Fibroblast of lung (primary cell): ENCODE measurements at regions not wholly inside any gene's neighbourhood (a gene's known extent, or its start where the extent isn't known, plus 50 kb on each side); places are given as distances from the start of the nearest gene placed in this dataset.

Experiments
- DNase-seq, 2 donors: peaks; one replicate each; pipeline versions ENCODE4 v3.0.0 to v3.0.0-alpha.2; 2010; ENCODE audit warnings: low read depth in 2 of 2
- H2AFZ ChIP-seq: 2 replicates; pipeline ENCODE4 v1.5.1; 2012; ENCODE audit warnings: low read length, control low read depth, inconsistent platforms
- H3K27ac ChIP-seq: 2 replicates; pipeline ENCODE4 v1.5.1; 2011; ENCODE audit warnings: low read length, control low read depth; ENCODE audit not compliant: insufficient read depth
- H3K27me3 ChIP-seq: 2 replicates; pipeline ENCODE4 v1.5.1; 2011; ENCODE audit warnings: mild to moderate bottlenecking, low read length; ENCODE audit not compliant: control insufficient read depth, insufficient read depth
- H3K36me3 ChIP-seq: 2 replicates; pipeline ENCODE4 v1.5.1; 2011; ENCODE audit warnings: low read length; ENCODE audit not compliant: control insufficient read depth, insufficient read depth
- H3K4me1 ChIP-seq: 2 replicates; pipeline ENCODE4 v1.5.1; 2011; ENCODE audit warnings: low read length; ENCODE audit not compliant: control insufficient read depth, insufficient read depth; ENCODE audit errors: extremely low read depth
- H3K4me2 ChIP-seq: 2 replicates; pipeline ENCODE4 v1.5.1; 2011; ENCODE audit warnings: low read length, control low read depth; ENCODE audit not compliant: insufficient read depth; ENCODE audit errors: extremely low read depth
- H3K4me3 ChIP-seq, 4 experiments: fragments of 200-600 bp in 1 of 4; sonication (generic) in 1 of 4; replicated peaks in 1 of 4; 2 replicates each; pipeline ENCODE4 v1.5.1; 2011 to 2016; ENCODE audit warnings: low read length in 4 of 4, low read depth in 3 of 4, mild to moderate bottlenecking in 3 of 4, control low read depth in 2 of 4, inconsistent platforms in 1 of 4, mixed read lengths in 1 of 4; ENCODE audit not compliant: insufficient read depth in 1 of 4; ENCODE audit errors: control extremely low read depth in 1 of 4
- H3K79me2 ChIP-seq: 2 replicates; pipeline ENCODE4 v1.5.1; 2012; ENCODE audit warnings: mild to moderate bottlenecking, low read length, inconsistent platforms; ENCODE audit not compliant: control insufficient read depth, insufficient read depth
- H3K9ac ChIP-seq: 2 replicates; pipeline ENCODE4 v1.5.1; 2011; ENCODE audit warnings: mild to moderate bottlenecking, low read length, control low read depth; ENCODE audit not compliant: insufficient read depth
- H3K9me3 ChIP-seq: 2 replicates; pipeline ENCODE4 v1.5.1; 2012; ENCODE audit warnings: low read depth, low read length; ENCODE audit not compliant: control insufficient read depth, insufficient read depth
- H4K20me1 ChIP-seq: 2 replicates; pipeline ENCODE4 v1.5.1; 2011; ENCODE audit warnings: low read length; ENCODE audit not compliant: control insufficient read depth, insufficient read depth; ENCODE audit errors: extremely low read depth
- CTCF ChIP-seq, 2 donors: IDR thresholded peaks in 1 of 2; conservative IDR thresholded peaks in 1 of 2; 1 replicate in 1 of 2; 2 replicates in 1 of 2; pipeline ENCODE4 v1.5.1; 2011 to 2012; ENCODE audit warnings: low read length in 2 of 2, control low read depth in 1 of 2, inconsistent platforms in 1 of 2, low read depth in 1 of 2, mild to moderate bottlenecking in 1 of 2
- EZH2 ChIP-seq: IDR thresholded peaks from 2 replicates; pipeline ENCODE4 v1.5.1; 2012; ENCODE audit warnings: low read length, control low read depth, mild to moderate bottlenecking; ENCODE audit errors: missing control alignments

GRCh38 chr2:177036747-177037146 is 175.8 kb upstream of the HNRNPA3 start:
- Histone ChIP-seq H3K4me1 (no peaks in the 10 kb centered on the region), H3K4me3 (no peak overlapping the region), H3K4me2 (no peak overlapping the region), H3K79me2 (no peaks in the 10 kb centered on the region), H3K36me3 (no peaks in the 10 kb centered on the region), H4K20me1 (no peaks in the 10 kb centered on the region), H3K9ac (no peak overlapping the region), H3K9me3 (no peaks in the 10 kb centered on the region), H3K27me3 (no peaks in the 10 kb centered on the region), H3K27ac (no peak overlapping the region), H2AFZ (no peak overlapping the region)
- no peak for DNase-seq
- no peak for TF ChIP-seq EZH2
- no peak for TF ChIP-seq CTCF (conservative IDR thresholded peaks at IDR 0.05 in 1 of 2, IDR thresholded peaks at IDR 0.05 in 1 of 2; ENCODE audit: low read depth in 1 of 2, low read length in 2 of 2)

GRCh38 chr2:177037569-177037968 is 175.0 kb upstream of the HNRNPA3 start:
- TF ChIP-seq EZH2: no peak
- H3K4me3 ChIP-seq: no peak overlapping the region

GRCh38 chr2:177038787-177039484 is 173.7 kb upstream of the HNRNPA3 start:
- no peaks in the 10 kb centered on the region for H3K27me3 ChIP-seq
- H3K9ac ChIP-seq: no peak overlapping the region
- no peak overlapping the region for H2AFZ ChIP-seq
- no peak overlapping the region for H3K27ac ChIP-seq
- H3K36me3 ChIP-seq: no peaks in the 10 kb centered on the region
- no peak overlapping the region for H3K4me2 ChIP-seq
- no peaks in the 10 kb centered on the region for H3K9me3 ChIP-seq
- TF ChIP-seq CTCF (conservative IDR thresholded peaks at IDR 0.05 in 1 of 2, IDR thresholded peaks at IDR 0.05 in 1 of 2; ENCODE audit: low read depth in 1 of 2, low read length in 2 of 2) (no peak), EZH2 (no peak)
- no peaks in the 10 kb centered on the region for H3K4me1 ChIP-seq
- H4K20me1 ChIP-seq: no peaks in the 10 kb centered on the region
- DNase-seq: no peak
- H3K4me3 ChIP-seq: no peak overlapping the region
- H3K79me2 ChIP-seq: no peaks in the 10 kb centered on the region

More at GRCh38 chr2:177037569-177037968, 175.0 kb upstream of the HNRNPA3 start:
- H2AFZ ChIP-seq: no peak overlapping the region
- no peak overlapping the region for H3K27ac ChIP-seq
- no peaks in the 10 kb centered on the region for H3K9me3 ChIP-seq
- no peaks in the 10 kb centered on the region for H3K79me2 ChIP-seq
- H3K9ac ChIP-seq: no peak overlapping the region
- no peak for DNase-seq
- H3K4me2 ChIP-seq: no peak overlapping the region
- no peaks in the 10 kb centered on the region for H3K36me3 ChIP-seq
- H4K20me1 ChIP-seq: no peaks in the 10 kb centered on the region
- no peaks in the 10 kb centered on the region for H3K27me3 ChIP-seq
- H3K4me1 ChIP-seq: no peaks in the 10 kb centered on the region
